Spleen (tissue), 11 donors: ENCODE measurements at regions not wholly inside any gene's neighbourhood (a gene's known extent, or its start where the extent isn't known, plus 50 kb on each side); places are given as distances from the start of the nearest gene placed in this dataset.

Experiments used
- DNase-seq: peaks from one replicate; pipeline ENCODE4 v3.0.0-alpha.2; 2020
- H3K27ac ChIP-seq, 8 donors: fragments of 200-600 bp; sonication (generic) in 7 of 8; 1 replicate in 4 of 8; 2 replicates in 4 of 8; pipeline versions ENCODE4 v1.5.0 to v1.8.0; 2016 to 2021; ENCODE audit warnings: inconsistent platforms in 4 of 8, mild to moderate bottlenecking in 4 of 8, moderate library complexity in 1 of 8
- H3K27me3 ChIP-seq, 7 donors: fragments of 200-600 bp; sonication (generic) in 6 of 7; replicated peaks in 1 of 7; 1 replicate in 4 of 7; 2 replicates in 3 of 7; pipeline versions ENCODE4 v1.5.0 to v1.8.0; 2016 to 2021; ENCODE audit warnings: inconsistent platforms in 3 of 7, mild to moderate bottlenecking in 1 of 7
- H3K36me3 ChIP-seq, 6 donors: fragments of 200-600 bp; sonication (generic) in 5 of 6; 1 replicate in 4 of 6; 2 replicates in 2 of 6; pipeline versions ENCODE4 v1.5.0 to v1.8.0; 2016 to 2021; ENCODE audit warnings: inconsistent platforms in 2 of 6
- H3K4me1 ChIP-seq, 6 donors: fragments of 200-600 bp; sonication (generic) in 5 of 6; 1 replicate in 3 of 6; 2 replicates in 3 of 6; pipeline versions ENCODE4 v1.5.0 to v1.8.0; 2016 to 2021; ENCODE audit warnings: inconsistent platforms in 3 of 6
- H3K4me3 ChIP-seq, 8 donors: fragments of 200-600 bp; sonication (generic) in 7 of 8; 1 replicate in 4 of 8; 2 replicates in 4 of 8; pipeline versions ENCODE4 v1.5.0 to v1.8.0; 2016 to 2021; ENCODE audit warnings: inconsistent platforms in 4 of 8, mild to moderate bottlenecking in 4 of 8, moderate library complexity in 2 of 8
- H3K9me3 ChIP-seq, 8 donors: fragments of 200-600 bp; sonication (generic) in 7 of 8; 1 replicate in 4 of 8; 2 replicates in 4 of 8; pipeline versions ENCODE4 v1.5.0 to v1.8.0; 2016 to 2021; ENCODE audit warnings: inconsistent platforms in 4 of 8
- POLR2A ChIP-seq, 3 donors: fragments of 450-650 bp; IDR thresholded peaks; one replicate each; pipeline ENCODE4 v1.5.1; 2017; ENCODE audit warnings: antibody characterized with exemption in 3 of 3, mild to moderate bottlenecking in 1 of 3
- POLR2AphosphoS5 ChIP-seq, 3 donors: sonication (generic); formaldehyde crosslinking; IDR thresholded peaks; one replicate each; pipeline ENCODE4 v1.5.1; 2017; ENCODE audit warnings: antibody characterized with exemption in 3 of 3
- WGBS, 5 donors: extraction: QIAGEN DNeasy Blood & Tissue Kit in 3 of 5; methylation state at CpG; one replicate each; pipeline versions ENCODE4 v1.1.5 to v1.1.7; 2013 to 2018; 5-methylcytosine and 5-hydroxymethylcytosine counted together
- intact Hi-C: fragments of 100-400 bp; cut with DNase I; formaldehyde crosslinking; loops from one replicate; pipeline ENCODE4 v1.15.0; 2023; ENCODE audit warnings: low total_unique reads
- TF ChIP-seq, protein P1 (sequence below), 11 experiments: fragments of 200-600 bp in 7 of 11; fragments of 450-650 bp in 4 of 11; sonication (generic) in 4 of 11; IDR thresholded peaks in 8 of 11; conservative IDR thresholded peaks in 3 of 11; 1 replicate in 7 of 11; 2 replicates in 4 of 11; pipeline versions ENCODE4 v1.4.0 to v1.8.0; 2016 to 2021; ENCODE audit warnings: antibody characterized with exemption in 11 of 11, inconsistent platforms in 4 of 11, mild to moderate bottlenecking in 1 of 11
- donor health status: healthy with polysubstance abuse.
- donor health status: DM: no; HTN: no; CAD: no; lungs with moderate emphysema.
- donor health status: DM: no; HTN: no; CAD: no.
- donor health status: Bipolar disorder and iron deficiency.
- donor health status: healthy.
- donor health status: DM: no; HTN: no; CAD: no.
- donor health status: DM: yes; HTN: yes; CAD: no.

DNA sequence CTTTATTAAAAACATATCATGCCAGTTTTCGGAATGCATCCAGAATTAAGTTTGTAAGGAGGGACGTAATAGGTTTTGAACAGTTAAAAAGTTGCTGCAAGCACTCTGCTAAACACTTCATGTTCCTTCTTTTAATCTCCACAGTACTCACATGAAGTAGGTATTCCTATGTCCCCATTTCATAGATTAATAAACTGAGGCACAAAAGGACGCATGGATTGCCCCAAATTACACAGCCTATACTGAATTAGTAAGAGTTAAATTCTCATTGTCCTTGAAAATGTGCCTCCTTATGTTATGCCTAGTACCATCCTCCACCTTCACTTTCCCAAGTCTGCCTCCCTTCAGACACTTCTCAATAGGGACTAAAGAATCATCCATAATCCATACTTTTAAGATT is 358.9 kb upstream of the ATP5MC3 start:
- no peak for DNase-seq
- Histone ChIP-seq H3K36me3 (no peaks in the 10 kb centered on the region), H3K27ac (no peak overlapping the region), H3K4me3 (no peak overlapping the region), H3K9me3 (peaks cover 0 to 28% (median 19%) of the 10 kb centered on the region in 8 donors), H3K27me3 (no peaks in the 10 kb centered on the region), H3K4me1 (no peaks in the 10 kb centered on the region)
- WGBS, 5 donors: 91 to 99% (median 93%) methylated on average over 3 of the region's 3 CpGs
- TF ChIP-seq POLR2AphosphoS5 (IDR thresholded peaks at IDR 0.05): no peak
- TF ChIP-seq POLR2A (IDR thresholded peaks at IDR 0.05): no peak
- TF ChIP-seq, protein P1, sequence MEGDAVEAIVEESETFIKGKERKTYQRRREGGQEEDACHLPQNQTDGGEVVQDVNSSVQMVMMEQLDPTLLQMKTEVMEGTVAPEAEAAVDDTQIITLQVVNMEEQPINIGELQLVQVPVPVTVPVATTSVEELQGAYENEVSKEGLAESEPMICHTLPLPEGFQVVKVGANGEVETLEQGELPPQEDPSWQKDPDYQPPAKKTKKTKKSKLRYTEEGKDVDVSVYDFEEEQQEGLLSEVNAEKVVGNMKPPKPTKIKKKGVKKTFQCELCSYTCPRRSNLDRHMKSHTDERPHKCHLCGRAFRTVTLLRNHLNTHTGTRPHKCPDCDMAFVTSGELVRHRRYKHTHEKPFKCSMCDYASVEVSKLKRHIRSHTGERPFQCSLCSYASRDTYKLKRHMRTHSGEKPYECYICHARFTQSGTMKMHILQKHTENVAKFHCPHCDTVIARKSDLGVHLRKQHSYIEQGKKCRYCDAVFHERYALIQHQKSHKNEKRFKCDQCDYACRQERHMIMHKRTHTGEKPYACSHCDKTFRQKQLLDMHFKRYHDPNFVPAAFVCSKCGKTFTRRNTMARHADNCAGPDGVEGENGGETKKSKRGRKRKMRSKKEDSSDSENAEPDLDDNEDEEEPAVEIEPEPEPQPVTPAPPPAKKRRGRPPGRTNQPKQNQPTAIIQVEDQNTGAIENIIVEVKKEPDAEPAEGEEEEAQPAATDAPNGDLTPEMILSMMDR (IDR thresholded peaks at IDR 0.05 in 8 of 11, conservative IDR thresholded peaks at IDR 0.05 in 3 of 11): no peak
- intact Hi-C loops: no loop called here

DNA sequence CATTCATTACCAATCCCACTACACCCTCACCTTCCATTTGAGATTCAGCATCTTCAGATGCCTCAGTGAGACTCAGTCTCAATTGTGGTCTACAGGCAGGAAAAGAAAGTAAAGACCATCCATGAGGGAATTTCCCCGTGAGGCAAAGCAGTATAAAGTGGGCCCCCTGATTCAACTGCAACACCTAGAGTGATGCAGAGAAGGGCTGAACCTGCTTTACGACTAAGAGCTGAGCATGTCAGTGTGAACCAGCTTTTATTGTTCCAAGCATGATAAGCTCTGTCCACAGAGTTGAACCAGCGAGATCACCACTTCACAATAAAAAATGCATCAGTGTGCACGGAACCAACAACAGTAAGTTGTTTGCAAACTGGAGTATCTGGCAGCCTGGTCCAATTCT is 357.6 kb upstream of the ATP5MC3 start:
- Histone ChIP-seq H3K9me3 (peaks cover 0 to 24% (median 14%) of the 10 kb centered on the region in 8 donors), H3K36me3 (no peaks in the 10 kb centered on the region), H3K27me3 (peaks cover 0 to 2% (median 0%) of the 10 kb centered on the region in 7 donors), H3K4me3 (no peak overlapping the region), H3K4me1 (no peaks in the 10 kb centered on the region), H3K27ac (no peak overlapping the region)
- DNase-seq: no peak
- intact Hi-C loops: no loop called here
- TF ChIP-seq POLR2A (IDR thresholded peaks at IDR 0.05): no peak
- TF ChIP-seq, protein P1 (IDR thresholded peaks at IDR 0.05 in 8 of 11, conservative IDR thresholded peaks at IDR 0.05 in 3 of 11): no peak
- TF ChIP-seq POLR2AphosphoS5 (IDR thresholded peaks at IDR 0.05): no peak
- 66 to 92% (median 75%) methylated on average over 4 of the region's 4 CpGs for WGBS, 5 donors

DNA sequence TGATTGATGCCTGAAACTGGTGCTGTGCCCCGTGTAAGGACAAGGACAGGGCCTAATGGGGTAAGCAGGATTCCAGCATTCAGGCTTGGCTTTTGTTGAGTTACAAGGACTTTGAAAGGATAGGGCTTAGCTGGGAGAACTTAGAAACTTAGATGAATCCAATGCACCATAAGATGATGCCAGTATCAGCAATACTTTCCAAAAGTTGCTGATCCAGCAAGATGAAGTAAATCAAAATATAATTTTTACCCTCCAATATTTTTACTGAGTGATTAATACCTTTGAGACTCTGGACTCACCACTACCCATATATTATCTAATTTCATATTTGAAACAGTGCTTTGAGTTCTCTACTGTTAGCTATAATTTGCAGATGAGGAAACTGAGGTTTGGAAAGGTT is 354.5 kb upstream of the ATP5MC3 start:
- Histone ChIP-seq H3K4me1 (no peaks in the 10 kb centered on the region), H3K9me3 (peaks cover 0 to 3% (median 0%) of the 10 kb centered on the region in 8 donors), H3K36me3 (no peaks in the 10 kb centered on the region), H3K27ac (peak overlapping the region in 1 of 8 donors; percentile 3), H3K4me3 (no peak overlapping the region), H3K27me3 (peaks cover 0 to 3% (median 0%) of the 10 kb centered on the region in 7 donors)
- TF ChIP-seq POLR2A (IDR thresholded peaks at IDR 0.05): no peak
- no peak for TF ChIP-seq POLR2AphosphoS5 (IDR thresholded peaks at IDR 0.05)
- TF ChIP-seq, protein P1 (IDR thresholded peaks at IDR 0.05 in 8 of 11, conservative IDR thresholded peaks at IDR 0.05 in 3 of 11): no peak
- 38 to 41% (median 40%) methylated on average over 1 of the region's 1 CpG for WGBS, 5 donors
- no peak for DNase-seq
- intact Hi-C loops: no loop called here

DNA sequence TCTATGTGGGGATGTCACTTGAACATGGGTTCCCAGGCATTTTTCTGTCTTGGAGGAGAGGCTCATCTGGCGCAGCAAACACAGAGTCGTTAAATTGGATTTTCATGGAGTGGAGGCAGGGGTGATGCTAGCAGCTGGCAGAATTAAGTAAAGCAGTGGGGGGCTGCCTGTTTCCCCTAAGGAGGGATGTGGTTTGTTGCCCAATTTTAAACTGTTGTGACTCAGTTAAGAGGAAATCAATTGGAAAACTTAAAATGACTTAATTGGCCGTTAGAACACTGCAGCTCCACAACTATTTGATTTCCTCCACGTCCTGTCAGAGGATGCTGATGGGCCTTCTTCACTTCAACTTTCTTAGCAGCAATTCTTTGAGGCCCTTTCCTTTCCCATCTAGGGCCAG is 354.1 kb upstream of the ATP5MC3 start:
- Histone ChIP-seq H3K27me3 (peaks cover 0 to 3% (median 0%) of the 10 kb centered on the region in 7 donors), H3K36me3 (no peaks in the 10 kb centered on the region), H3K4me3 (no peak overlapping the region), H3K4me1 (no peaks in the 10 kb centered on the region), H3K9me3 (peaks cover 0 to 3% (median 0%) of the 10 kb centered on the region in 8 donors), H3K27ac (peak overlapping the region in 1 of 8 donors; percentile 3)
- TF ChIP-seq, protein P1 (IDR thresholded peaks at IDR 0.05 in 8 of 11, conservative IDR thresholded peaks at IDR 0.05 in 3 of 11): no peak
- no peak for TF ChIP-seq POLR2AphosphoS5 (IDR thresholded peaks at IDR 0.05)
- no peak for TF ChIP-seq POLR2A (IDR thresholded peaks at IDR 0.05)
- intact Hi-C loops: no loop called here
- WGBS, 5 donors: 40 to 76% (median 52%) methylated on average over 4 of the region's 4 CpGs
- DNase-seq: no peak
